Superior temporal gyrus (tissue), 1 donor: ENCODE measurements at regions not wholly inside any gene's neighbourhood (a gene's known extent, or its start where the extent isn't known, plus 50 kb on each side); places are given as distances from the start of the nearest gene placed in this dataset.
A peak's percentile ranks its signal among the peaks of the same experiment; 100 is the strongest.
"Not testable (repeated sequence)": the region's sequence is repeated elsewhere in the genome, so short reads cannot be mapped to it uniquely, and the experiment has no call there.

ENCODE experiments used
- DNase-seq: peaks from one replicate; pipeline ENCODE4 v3.0.0-alpha.2; 2016; ENCODE audit errors: extremely low spot score

- DNase-seq, result no peak
Observed at GRCh38 chr22:48633996-48634836, 1193.5 kb downstream of the BRD1 start.

GRCh38 chr22:48632646-48633246, 1194.9 kb downstream of the BRD1 start:
- no peak for DNase-seq

GRCh38 chr22:48631288-48631863, 1196.3 kb downstream of the BRD1 start:
- no peak for DNase-seq

- no peak for DNase-seq
Observed at GRCh38 chr22:48630848-48631247, 1196.8 kb downstream of the BRD1 start.

- DNase-seq, result no peak
Observed at GRCh38 chr22:48630433-48630754, 1197.3 kb downstream of the BRD1 start.

- peak; percentile 81 for DNase-seq
Observed at GRCh38 chr22:48629631-48630432, 1197.8 kb downstream of the BRD1 start.

GRCh38 chr22:48628891-48629543, 1198.7 kb downstream of the BRD1 start:
- no peak for DNase-seq

- no peak for DNase-seq
Observed at GRCh38 chr22:48627966-48628365, 1199.7 kb downstream of the BRD1 start.

GRCh38 chr22:48627203-48627602, 1200.5 kb downstream of the BRD1 start:
- DNase-seq, result no peak

- no peak for DNase-seq
Observed at GRCh38 chr22:48624401-48624800, 1203.3 kb downstream of the BRD1 start.

- no peak for DNase-seq
Observed at GRCh38 chr22:48622891-48623545, 1204.7 kb downstream of the BRD1 start.

GRCh38 chr22:48621085-48621484, 1206.6 kb downstream of the BRD1 start:
- DNase-seq, result no peak

GRCh38 chr22:48620460-48620859, 1207.2 kb downstream of the BRD1 start:
- DNase-seq, result not testable (repeated sequence)

- DNase-seq, result no peak
Observed at GRCh38 chr22:48619721-48620120, 1208.0 kb downstream of the BRD1 start.

GRCh38 chr22:48618326-48618725, 1209.3 kb downstream of the BRD1 start:
- no peak for DNase-seq

- no peak for DNase-seq
Observed at GRCh38 chr22:48616656-48617055, 1211.0 kb downstream of the BRD1 start.

GRCh38 chr22:48615171-48616008, 1212.3 kb downstream of the BRD1 start:
- DNase-seq, result no peak

- DNase-seq, result no peak
Observed at GRCh38 chr22:48613566-48614200, 1214.0 kb downstream of the BRD1 start.

GRCh38 chr22:48612077-48612995, 1215.3 kb downstream of the BRD1 start:
- DNase-seq, result no peak
